Breast epithelium (tissue), 4 donors: ENCODE measurements at regions not wholly inside any gene's neighbourhood (a gene's known extent, or its start where the extent isn't known, plus 50 kb on each side); places are given as distances from the start of the nearest gene placed in this dataset.

Experiments
- DNase-seq, 2 donors: peaks; one replicate each; pipeline ENCODE4 v3.0.0-alpha.2; 2019; ENCODE audit warnings: low spot score in 2 of 2
- H3K27ac ChIP-seq, 2 donors: fragments of 200-600 bp; sonication (generic) in 1 of 2; one replicate each; pipeline ENCODE4 v1.5.1; 2016 to 2019; ENCODE audit warnings: mild to moderate bottlenecking in 1 of 2
- H3K27me3 ChIP-seq, 2 donors: fragments of 200-600 bp; sonication (generic) in 1 of 2; one replicate each; pipeline versions ENCODE4 v1.5.1 to v1.6.0; 2017 to 2019; ENCODE audit warnings: control low read depth in 1 of 2, mild to moderate bottlenecking in 1 of 2
- H3K36me3 ChIP-seq: fragments of 200-600 bp; one replicate; pipeline ENCODE4 v1.5.1; 2019
- H3K4me1 ChIP-seq, 2 donors: fragments of 200-600 bp; sonication (generic); one replicate each; pipeline ENCODE4 v1.5.1; 2016 to 2019; ENCODE audit warnings: control low read depth in 1 of 2
- H3K4me3 ChIP-seq, 3 donors: fragments of 200-600 bp; sonication (generic); 1 replicate in 2 of 3; 2 replicates in 1 of 3; pipeline ENCODE4 v1.5.1; 2016 to 2019; ENCODE audit warnings: mild to moderate bottlenecking in 3 of 3, moderate library complexity in 2 of 3
- H3K9me3 ChIP-seq, 2 donors: fragments of 200-600 bp; sonication (generic) in 1 of 2; one replicate each; pipeline ENCODE4 v1.5.1; 2016 to 2019; ENCODE audit warnings: control low read depth in 1 of 2
- CTCF ChIP-seq, 3 donors: fragments of 450-650 bp; IDR thresholded peaks; one replicate each; pipeline ENCODE4 v1.5.1; 2016 to 2017; ENCODE audit warnings: antibody characterized with exemption in 3 of 3, mild to moderate bottlenecking in 3 of 3, moderate library complexity in 3 of 3
- POLR2A ChIP-seq: fragments of 450-650 bp; IDR thresholded peaks from one replicate; pipeline ENCODE4 v1.6.1; 2016; ENCODE audit warnings: antibody characterized with exemption, mild to moderate bottlenecking, moderate library complexity
- POLR2AphosphoS5 ChIP-seq, 3 donors: sonication (generic); formaldehyde crosslinking; IDR thresholded peaks; one replicate each; pipeline ENCODE4 v1.6.1; 2017; ENCODE audit warnings: antibody characterized with exemption in 3 of 3
- intact Hi-C: fragments of 100-400 bp; cut with DNase I; formaldehyde crosslinking; loops from one replicate; pipeline ENCODE4 v1.15.1; 2023; ENCODE audit warnings: low total_unique reads

GRCh38 chrX:43469391-43470054 lies 186.6 kb upstream of the MAOA start:
- Histone ChIP-seq H3K27ac (no peak overlapping the region), H3K4me1 (no peaks in the 10 kb centered on the region), H3K36me3 (no peaks in the 10 kb centered on the region), H3K27me3 (peaks cover 0 to 5% of the 10 kb centered on the region in 2 donors), H3K4me3 (no peak overlapping the region), H3K9me3 (no peaks in the 10 kb centered on the region)
- TF ChIP-seq POLR2AphosphoS5 (IDR thresholded peaks at IDR 0.05): no peak
- no peak for TF ChIP-seq POLR2A
- TF ChIP-seq CTCF (IDR thresholded peaks at IDR 0.05): no peak
- intact Hi-C loops: loop anchor here (5.0 kb wide), 1 partner anchor 202 kb away; no protein-coding TSS in a partner anchor
- no peak for DNase-seq

- TF ChIP-seq CTCF (IDR thresholded peaks at IDR 0.05) (no peak), POLR2AphosphoS5 (IDR thresholded peaks at IDR 0.05) (no peak), POLR2A (no peak)
- intact Hi-C loops: no loop called here
- Histone ChIP-seq H3K27ac (no peak overlapping the region), H3K4me3 (no peak overlapping the region), H3K9me3 (no peaks in the 10 kb centered on the region), H3K27me3 (no peaks in the 10 kb centered on the region), H3K4me1 (no peaks in the 10 kb centered on the region), H3K36me3 (no peaks in the 10 kb centered on the region)
- DNase-seq: no peak
These were observed 181.8 kb upstream of the MAOA start for GRCh38 chrX:43474321-43474720.

GRCh38 chrX:43479070-43479469 lies 177.0 kb upstream of the MAOA start:
- no peak for TF ChIP-seq POLR2AphosphoS5 (IDR thresholded peaks at IDR 0.05)
- TF ChIP-seq POLR2A: no peak
- TF ChIP-seq CTCF (IDR thresholded peaks at IDR 0.05): no peak
- H3K4me1 ChIP-seq: no peaks in the 10 kb centered on the region
- no peak for DNase-seq
- intact Hi-C loops: no loop called here
- no peaks in the 10 kb centered on the region for H3K36me3 ChIP-seq
- H3K9me3 ChIP-seq: no peaks in the 10 kb centered on the region
- peaks cover 0 to 26% of the 10 kb centered on the region in 2 donors for H3K27me3 ChIP-seq
- H3K4me3 ChIP-seq: no peak overlapping the region
- H3K27ac ChIP-seq: no peak overlapping the region

- no peak overlapping the region for H3K4me3 ChIP-seq
- intact Hi-C loops: no loop called here
- no peaks in the 10 kb centered on the region for H3K36me3 ChIP-seq
- DNase-seq: no peak
- H3K9me3 ChIP-seq: no peaks in the 10 kb centered on the region
- peaks cover 0 to 26% of the 10 kb centered on the region in 2 donors for H3K27me3 ChIP-seq
- no peak overlapping the region for H3K27ac ChIP-seq
- no peaks in the 10 kb centered on the region for H3K4me1 ChIP-seq
- TF ChIP-seq POLR2A (no peak), POLR2AphosphoS5 (IDR thresholded peaks at IDR 0.05) (no peak), CTCF (IDR thresholded peaks at IDR 0.05) (no peak)
These were observed 176.2 kb upstream of the MAOA start for GRCh38 chrX:43479850-43480249.

GRCh38 chrX:43481576-43481975 lies 174.5 kb upstream of the MAOA start:
- Histone ChIP-seq H3K4me1 (no peaks in the 10 kb centered on the region), H3K27me3 (peaks cover 0 to 32% of the 10 kb centered on the region in 2 donors), H3K36me3 (no peaks in the 10 kb centered on the region), H3K9me3 (no peaks in the 10 kb centered on the region), H3K4me3 (no peak overlapping the region), H3K27ac (no peak overlapping the region)
- intact Hi-C loops: no loop called here
- no peak for TF ChIP-seq POLR2A
- no peak for TF ChIP-seq POLR2AphosphoS5 (IDR thresholded peaks at IDR 0.05)
- no peak for TF ChIP-seq CTCF (IDR thresholded peaks at IDR 0.05)
- no peak for DNase-seq
